GM12878 (cell line): ENCODE measurements at regions not wholly inside any gene's neighbourhood (a gene's known extent, or its start where the extent isn't known, plus 50 kb on each side); places are given as distances from the start of the nearest gene placed in this dataset.

Experiments
- ATAC-seq: fragments of 200-7000 bp; cut with Tn5 transposase; 3 replicates; pipeline ENCODE4 v1.9.1; 2020; ENCODE audit warnings: mild to moderate bottlenecking, moderate library complexity
- BruUV-seq: library from RNA; stranded (reverse); fragments of 400-500 nt; replicated peaks from 2 replicates; lab custom pipeline; 2021; lab: Mats Ljungman, UMichigan
- CTCF ChIA-PET: fragments of 300-600 bp; sonication (Branson Sonifier 250); formaldehyde crosslinking; extraction: SDS; loops from one replicate; lab custom pipeline; 2021; ENCODE audit warnings: inconsistent platforms; lab: Yijun Ruan, JAX
- POLR2A ChIA-PET: fragments of 350-600 bp; formaldehyde crosslinking; extraction: SDS; loops from one replicate; lab custom pipeline; 2021; ENCODE audit warnings: inconsistent platforms; lab: Charles Lee
- RAD21 ChIA-PET: fragments of 300-600 bp; sonication (Branson Sonifier 250); formaldehyde crosslinking; loops from one replicate; lab custom pipeline; 2023; ENCODE audit warnings: antibody characterized with exemption; ENCODE audit not compliant: unreplicated experiment; lab: Charles Lee
- SMC1A ChIA-PET: fragments of 300-600 bp; sonication (Branson Sonifier 250); formaldehyde crosslinking; loops from one replicate; lab custom pipeline; 2023; ENCODE audit not compliant: unreplicated experiment, uncharacterized antibody; lab: Charles Lee
- DNase-seq: peaks from one replicate; pipeline ENCODE4 v3.0.0-alpha.2; 2011; ENCODE audit warnings: low read depth, low spot score
- FAIRE-seq: peaks from 3 replicates; lab custom pipeline; 2011; peaks lifted over from hg19 to GRCh38; lab: Jason Lieb, UNC
- H2AFZ ChIP-seq: 2 replicates; pipeline ENCODE4 v1.6.0; 2011; ENCODE audit warnings: low read depth, low read length, control low read depth; ENCODE audit not compliant: control insufficient read depth
- H3K27ac ChIP-seq: 2 replicates; pipeline ENCODE4 v1.5.1; 2011; ENCODE audit warnings: control low read depth; ENCODE audit not compliant: control insufficient read depth, insufficient read depth
- H3K27me3 ChIP-seq, 2 experiments: replicated peaks in 1 of 2; 2 replicates each; pipeline versions ENCODE4 v1.6.0 to v1.6.1; 2011; ENCODE audit warnings: low read length in 1 of 2; ENCODE audit not compliant: control insufficient read depth in 2 of 2, insufficient read depth in 2 of 2
- H3K36me3 ChIP-seq, 2 experiments: 2 replicates each; pipeline ENCODE4 v1.5.1; 2011; ENCODE audit warnings: low read length in 1 of 2; ENCODE audit not compliant: control insufficient read depth in 2 of 2, insufficient read depth in 2 of 2
- H3K4me1 ChIP-seq: 2 replicates; pipeline ENCODE4 v1.6.1; 2011; ENCODE audit warnings: mild to moderate bottlenecking, low read length, moderate library complexity, mixed read lengths; ENCODE audit not compliant: control insufficient read depth, insufficient read depth
- H3K4me2 ChIP-seq: 2 replicates; pipeline ENCODE4 v1.6.0; 2011; ENCODE audit warnings: control low read depth; ENCODE audit not compliant: control insufficient read depth, insufficient read depth
- H3K4me3 ChIP-seq: fragments of 200-600 bp; sonication (generic); 2 replicates; pipeline ENCODE4 v1.5.1; 2016
- H3K79me2 ChIP-seq: 2 replicates; pipeline ENCODE4 v1.6.0; 2011; ENCODE audit warnings: low read length; ENCODE audit not compliant: control insufficient read depth, insufficient read depth
- H3K9ac ChIP-seq: 2 replicates; pipeline ENCODE4 v1.8.0; 2011; ENCODE audit warnings: low read length, control low read depth, mixed read lengths; ENCODE audit not compliant: control insufficient read depth, insufficient read depth
- H3K9me3 ChIP-seq: replicated peaks from 3 replicates; pipeline ENCODE4 v1.5.1; 2011; ENCODE audit warnings: mild to moderate bottlenecking, low read length; ENCODE audit not compliant: control insufficient read depth, insufficient read depth
- H4K20me1 ChIP-seq: 2 replicates; pipeline ENCODE4 v1.6.0; 2011; ENCODE audit not compliant: control insufficient read depth, insufficient read depth
- ATF3 ChIP-seq: IDR thresholded peaks from 2 replicates; pipeline ENCODE4 v1.6.1; 2011; ENCODE audit warnings: low read depth, mild to moderate bottlenecking, low read length, moderate library complexity, borderline replicate concordance; ENCODE audit errors: extremely low read depth
- EGR1 ChIP-seq, 2 experiments: IDR thresholded peaks; 1 replicate in 1 of 2; 2 replicates in 1 of 2; pipeline ENCODE4 v1.6.1; 2011 to 2012; ENCODE audit warnings: low read depth in 2 of 2, low read length in 2 of 2, borderline replicate concordance in 1 of 2, mild to moderate bottlenecking in 1 of 2, moderate library complexity in 1 of 2
- MEF2A ChIP-seq: IDR thresholded peaks from 2 replicates; pipeline ENCODE4 v1.6.1; 2011; ENCODE audit warnings: low read depth, mild to moderate bottlenecking, low read length, moderate library complexity; ENCODE audit not compliant: insufficient read depth
- MTA2 ChIP-seq: fragments of 450-650 bp; IDR thresholded peaks from 2 replicates; pipeline ENCODE4 v1.6.1; 2016; ENCODE audit warnings: low read depth, mild to moderate bottlenecking, moderate library complexity
- NBN ChIP-seq: fragments of 450-650 bp; IDR thresholded peaks from 2 replicates; pipeline ENCODE4 v1.6.1; 2016
- NR2C2 ChIP-seq: IDR thresholded peaks from 2 replicates; pipeline ENCODE4 v1.6.1; 2011; ENCODE audit warnings: borderline replicate concordance, low read depth; ENCODE audit not compliant: control insufficient read depth, insufficient read length
- RAD51 ChIP-seq: fragments of 450-650 bp; IDR thresholded peaks from 2 replicates; pipeline ENCODE4 v1.6.1; 2016; ENCODE audit warnings: moderate library complexity, mild to moderate bottlenecking, inconsistent platforms
- RELA ChIP-seq: fragments of 450-650 bp; IDR thresholded peaks from 2 replicates; pipeline ENCODE4 v1.8.0; 2014; ENCODE audit warnings: borderline replicate concordance; ENCODE audit not compliant: partially characterized antibody
- RELB ChIP-seq: fragments of 450-650 bp; IDR thresholded peaks from 2 replicates; pipeline ENCODE4 v1.6.1; 2017; ENCODE audit warnings: low read depth, mild to moderate bottlenecking, moderate library complexity
- ZNF274 ChIP-seq: IDR thresholded peaks from one replicate; pipeline ENCODE4 v1.8.0; 2011; ENCODE audit not compliant: insufficient read length, insufficient read depth
- ZNF592 ChIP-seq: fragments of 450-650 bp; IDR thresholded peaks from 2 replicates; pipeline ENCODE4 v1.6.1; 2017; ENCODE audit warnings: mild to moderate bottlenecking, moderate library complexity
- in situ Hi-C: fragments of 300-500 bp; cut with MboI; formaldehyde crosslinking; loops from 9 replicates; pipeline ENCODE4 v1.14.3; 2018; ENCODE audit warnings: mixed read lengths
- intact Hi-C: fragments of 100-400 bp; cut with micrococcal nuclease; formaldehyde crosslinking; loops from one replicate; pipeline ENCODE4 v1.14.2; 2022; ENCODE audit not compliant: unreplicated experiment

GRCh38 chr2:47666332-47666731, 95.5 kb upstream of the KCNK12 start:
- RAD21 ChIA-PET: no interaction called here
- POLR2A ChIA-PET: no interaction called here
- Histone ChIP-seq H2AFZ (no peak overlapping the region), H3K4me2 (no peak overlapping the region), H4K20me1 (no peaks in the 10 kb centered on the region), H3K9ac (no peak overlapping the region), H3K4me3 (no peak overlapping the region), H3K4me1 (no peaks in the 10 kb centered on the region), H3K27me3 (no peaks in the 10 kb centered on the region), H3K27ac (no peak overlapping the region), H3K79me2 (no peaks in the 10 kb centered on the region), H3K36me3 (no peaks in the 10 kb centered on the region), H3K9me3 (no peaks in the 10 kb centered on the region)
- DNase-seq (no peak), ATAC-seq (no peak), FAIRE-seq (no peak)
- CTCF ChIA-PET: interaction anchor here (3.4 kb wide), 1 partner anchor 101 kb away, joined by 11 read pairs; no protein-coding TSS in a partner anchor
- intact Hi-C loops (no loop called here), in situ Hi-C loops (no loop called here)
- no TSS peak for BruUV-seq
- SMC1A ChIA-PET: interaction anchor here (0.6 to 1.6 kb wide), 3 partner anchors 86 to 156 kb away, joined by 3 to 4 read pairs (median 3); no protein-coding TSS in a partner anchor
- TF ChIP-seq RELA (no peak), EGR1 (IDR thresholded peaks at IDR 0.05; ENCODE audit: borderline replicate concordance in 1 of 2, low read depth in 2 of 2, low read length in 2 of 2) (no peak), ZNF274 (no peak), ZNF592 (no peak), MTA2 (no peak), ATF3 (no peak), MEF2A (no peak), NR2C2 (no peak), NBN (no peak), RAD51 (no peak), RELB (no peak)
